ENCODE measurements at regions not wholly inside any gene's neighbourhood (a gene's known extent, or its start where the extent isn't known, plus 50 kb on each side); places are given as distances from the start of the nearest gene placed in this dataset.

- no peak for TF ChIP-seq EZH2phosphoT487 (IDR thresholded peaks at IDR 0.05; ENCODE audit: borderline replicate concordance, low read length)
- TF ChIP-seq CTCF (IDR thresholded peaks at IDR 0.05; ENCODE audit: low read depth, low read length, poor library complexity, severe bottlenecking): no peak
- H3K4me1 ChIP-seq (ENCODE audit: control insufficient read depth, low read length): no peaks in the 10 kb centered on the region
- no peak overlapping the region for H3K4me3 ChIP-seq (ENCODE audit: low read length)
- H3K9me3 ChIP-seq (ENCODE audit: control insufficient read depth, insufficient read depth, low read length): no peaks in the 10 kb centered on the region
- no peak overlapping the region for H3K4me2 ChIP-seq (ENCODE audit: low read length)
- H3K9me2 ChIP-seq (replicated peaks; ENCODE audit: control insufficient read depth, low read length): no peaks in the 10 kb centered on the region
- H3F3A ChIP-seq (ENCODE audit: control insufficient read depth, insufficient read depth): no peaks in the 10 kb centered on the region
- no peaks in the 10 kb centered on the region for H3K27me3 ChIP-seq (ENCODE audit: control insufficient read depth, low read length)
- no peak overlapping the region for H3K27ac ChIP-seq (ENCODE audit: low read depth, low read length)
- no peaks in the 10 kb centered on the region for H3K79me2 ChIP-seq (ENCODE audit: control insufficient read depth, low read length)
- H4K20me1 ChIP-seq (ENCODE audit: control insufficient read depth, insufficient read depth, low read depth, low read length): no peaks in the 10 kb centered on the region
- H3K36me3 ChIP-seq (ENCODE audit: control insufficient read depth, low read length): no peaks in the 10 kb centered on the region
Measured at GRCh38 chr10:33838731-33839130, 504.3 kb upstream of the NRP1 start.

- H3F3A ChIP-seq (ENCODE audit: control insufficient read depth, insufficient read depth): no peaks in the 10 kb centered on the region
- H3K4me2 ChIP-seq (ENCODE audit: low read length): no peak overlapping the region
- H3K4me3 ChIP-seq (ENCODE audit: low read length): no peak overlapping the region
- H3K36me3 ChIP-seq (ENCODE audit: control insufficient read depth, low read length): no peaks in the 10 kb centered on the region
- no peaks in the 10 kb centered on the region for H3K9me2 ChIP-seq (replicated peaks; ENCODE audit: control insufficient read depth, low read length)
- H3K27ac ChIP-seq (ENCODE audit: low read depth, low read length): no peak overlapping the region
- no peaks in the 10 kb centered on the region for H3K4me1 ChIP-seq (ENCODE audit: control insufficient read depth, low read length)
- H4K20me1 ChIP-seq (ENCODE audit: control insufficient read depth, insufficient read depth, low read depth, low read length): no peaks in the 10 kb centered on the region
- no peaks in the 10 kb centered on the region for H3K79me2 ChIP-seq (ENCODE audit: control insufficient read depth, low read length)
- H3K9me3 ChIP-seq (ENCODE audit: control insufficient read depth, insufficient read depth, low read length): no peaks in the 10 kb centered on the region
- TF ChIP-seq CTCF (IDR thresholded peaks at IDR 0.05; ENCODE audit: low read depth, low read length, poor library complexity, severe bottlenecking) (no peak), EZH2phosphoT487 (IDR thresholded peaks at IDR 0.05; ENCODE audit: borderline replicate concordance, low read length) (no peak)
- no peaks in the 10 kb centered on the region for H3K27me3 ChIP-seq (ENCODE audit: control insufficient read depth, low read length)
Measured at GRCh38 chr10:33837736-33838135, 503.3 kb upstream of the NRP1 start.

GRCh38 chr10:33835556-33835955, 501.1 kb upstream of the NRP1 start:
- Histone ChIP-seq H3K4me1 (ENCODE audit: control insufficient read depth, low read length) (no peaks in the 10 kb centered on the region), H3K27ac (ENCODE audit: low read depth, low read length) (no peak overlapping the region), H3K27me3 (ENCODE audit: control insufficient read depth, low read length) (no peaks in the 10 kb centered on the region), H3F3A (ENCODE audit: control insufficient read depth, insufficient read depth) (no peaks in the 10 kb centered on the region), H3K9me3 (ENCODE audit: control insufficient read depth, insufficient read depth, low read length) (no peaks in the 10 kb centered on the region), H3K79me2 (ENCODE audit: control insufficient read depth, low read length) (no peaks in the 10 kb centered on the region), H3K36me3 (ENCODE audit: control insufficient read depth, low read length) (no peaks in the 10 kb centered on the region), H4K20me1 (ENCODE audit: control insufficient read depth, insufficient read depth, low read depth, low read length) (no peaks in the 10 kb centered on the region), H3K9me2 (replicated peaks; ENCODE audit: control insufficient read depth, low read length) (no peaks in the 10 kb centered on the region), H3K4me3 (ENCODE audit: low read length) (no peak overlapping the region), H3K4me2 (ENCODE audit: low read length) (no peak overlapping the region)
- TF ChIP-seq CTCF (IDR thresholded peaks at IDR 0.05; ENCODE audit: low read depth, low read length, poor library complexity, severe bottlenecking): no peak
- no peak for TF ChIP-seq EZH2phosphoT487 (IDR thresholded peaks at IDR 0.05; ENCODE audit: borderline replicate concordance, low read length)

- Histone ChIP-seq H3K4me2 (ENCODE audit: low read length) (no peak overlapping the region), H3K27ac (ENCODE audit: low read depth, low read length) (no peak overlapping the region), H3K79me2 (ENCODE audit: control insufficient read depth, low read length) (no peaks in the 10 kb centered on the region), H3K9me3 (ENCODE audit: control insufficient read depth, insufficient read depth, low read length) (peaks cover under 1% of the 10 kb centered on the region; the same call in 1 of the 2 replicates), H3K4me1 (ENCODE audit: control insufficient read depth, low read length) (no peaks in the 10 kb centered on the region), H3K4me3 (ENCODE audit: low read length) (no peak overlapping the region), H3K36me3 (ENCODE audit: control insufficient read depth, low read length) (no peaks in the 10 kb centered on the region), H3K9me2 (replicated peaks; ENCODE audit: control insufficient read depth, low read length) (no peaks in the 10 kb centered on the region), H3K27me3 (ENCODE audit: control insufficient read depth, low read length) (no peaks in the 10 kb centered on the region), H3F3A (ENCODE audit: control insufficient read depth, insufficient read depth) (no peaks in the 10 kb centered on the region), H4K20me1 (ENCODE audit: control insufficient read depth, insufficient read depth, low read depth, low read length) (no peaks in the 10 kb centered on the region)
- TF ChIP-seq CTCF (IDR thresholded peaks at IDR 0.05; ENCODE audit: low read depth, low read length, poor library complexity, severe bottlenecking): no peak
- TF ChIP-seq EZH2phosphoT487 (IDR thresholded peaks at IDR 0.05; ENCODE audit: borderline replicate concordance, low read length): no peak
Measured at GRCh38 chr10:33833566-33833965, 499.1 kb upstream of the NRP1 start.
